ENCODE measurements at regions not wholly inside any gene's neighbourhood (a gene's known extent, or its start where the extent isn't known, plus 50 kb on each side); places are given as distances from the start of the nearest gene placed in this dataset.

DNA sequence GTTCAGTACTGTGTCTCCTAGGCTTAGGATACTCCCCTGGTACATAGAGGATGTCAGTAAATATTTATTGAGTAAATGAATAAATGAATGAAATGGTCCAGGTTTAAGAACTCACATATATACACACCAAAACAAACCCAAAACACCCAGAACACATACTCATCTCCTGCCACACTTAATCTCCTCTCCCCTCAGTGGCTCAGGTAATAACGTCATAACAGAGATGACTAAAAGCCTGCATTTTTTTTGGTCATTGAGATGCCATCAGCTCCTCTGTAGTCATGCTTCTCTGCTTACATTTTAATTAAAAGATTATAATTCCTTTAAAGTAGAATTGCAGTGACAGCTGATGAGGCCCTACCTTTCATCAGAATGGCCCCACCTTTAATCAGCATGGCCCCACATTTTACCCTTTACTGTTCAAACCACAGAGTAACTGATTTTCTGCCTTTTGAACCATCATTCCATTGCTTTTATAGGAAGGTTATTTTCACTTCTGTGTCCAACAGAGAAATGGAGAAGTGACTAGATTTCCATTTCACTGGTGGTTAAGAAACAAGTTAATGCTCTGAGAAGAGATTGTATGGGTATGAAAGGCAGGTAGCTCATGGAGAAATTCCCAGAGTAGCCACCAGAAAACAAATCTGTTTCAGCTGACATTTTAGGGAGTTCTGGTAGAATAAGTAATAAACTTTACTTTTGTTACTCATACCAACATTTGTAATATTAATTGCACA lies 193.4 kb upstream of the ATP2B1 start:
- DNase-seq (ENCODE audit: insufficient read length) (no peak), FAIRE-seq (no peak)
- TF ChIP-seq TAF1 (IDR thresholded peaks at IDR 0.05; ENCODE audit: borderline replicate concordance, low read depth, low read length) (no peak), POLR2A (IDR thresholded peaks at IDR 0.05; ENCODE audit: low read depth, low read length) (no peak), POLR2AphosphoS5 (IDR thresholded peaks at IDR 0.05; ENCODE audit: low read depth, low read length) (no peak)

DNA sequence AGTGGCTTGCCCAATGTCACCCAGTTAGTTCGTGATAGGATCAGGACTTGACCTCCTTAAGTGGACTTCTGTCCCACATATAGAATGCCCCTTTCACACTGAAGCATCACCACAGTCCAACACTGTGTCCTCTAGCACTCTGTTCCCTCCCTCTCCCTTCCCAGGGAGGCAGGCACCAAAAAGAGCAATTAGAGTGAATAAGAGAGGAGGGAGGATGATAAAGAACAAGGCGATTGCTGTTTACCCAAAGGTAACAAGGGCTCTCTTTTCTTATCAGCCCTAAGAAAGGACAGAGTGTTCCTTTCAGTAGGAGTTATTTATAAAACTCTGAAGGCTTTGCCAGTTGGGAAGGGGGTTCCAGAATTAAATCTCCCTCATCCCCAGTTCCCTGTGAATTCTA lies 192.7 kb upstream of the ATP2B1 start:
- DNase-seq (ENCODE audit: insufficient read length): no peak
- no peak for FAIRE-seq
- no peak for TF ChIP-seq TAF1 (IDR thresholded peaks at IDR 0.05; ENCODE audit: borderline replicate concordance, low read depth, low read length)

DNA sequence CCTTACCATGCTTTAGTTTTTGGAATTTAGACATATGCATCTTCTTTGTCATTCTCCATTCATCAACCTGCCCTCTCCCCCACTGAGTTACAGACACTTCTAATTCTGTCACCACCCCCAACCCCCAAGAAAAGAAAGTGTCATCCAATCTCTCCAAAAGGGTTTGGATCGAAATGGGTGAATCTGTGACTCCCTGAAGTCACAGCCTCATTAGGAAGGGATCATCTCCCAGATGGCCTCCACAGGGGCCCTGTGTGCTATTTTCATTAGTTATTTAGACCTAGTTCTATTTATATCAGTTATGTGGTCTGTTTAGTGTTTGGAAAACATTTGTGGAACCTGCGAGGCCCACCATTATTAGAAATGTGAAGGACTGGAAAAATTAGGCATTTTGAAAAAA lies 191.0 kb upstream of the ATP2B1 start:
- no peak for TF ChIP-seq TAF1 (IDR thresholded peaks at IDR 0.05; ENCODE audit: borderline replicate concordance, low read depth, low read length)
- DNase-seq (ENCODE audit: insufficient read length) (no peak), FAIRE-seq (no peak)

DNA sequence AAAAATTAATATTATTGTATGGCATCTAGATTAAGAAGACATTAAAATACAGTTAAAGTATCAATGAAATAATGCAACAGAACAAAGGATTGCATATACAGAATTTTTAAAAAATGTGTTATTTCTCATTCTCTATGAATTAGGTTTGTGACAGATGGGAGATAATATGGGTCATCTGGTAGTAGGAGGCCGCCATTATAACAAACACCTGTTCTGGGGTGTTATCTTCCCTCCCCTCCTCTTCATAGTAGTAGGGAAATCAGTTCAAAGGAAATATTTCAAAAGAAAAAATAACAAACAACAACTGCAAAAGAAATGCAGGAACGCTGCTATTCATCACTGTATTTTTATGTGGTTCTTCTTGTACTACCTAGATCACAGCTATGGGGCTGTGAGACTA lies 187.0 kb upstream of the ATP2B1 start:
- FAIRE-seq (no peak), DNase-seq (ENCODE audit: insufficient read length) (no peak)
- TF ChIP-seq TAF1 (IDR thresholded peaks at IDR 0.05; ENCODE audit: borderline replicate concordance, low read depth, low read length) (no peak), POLR2A (IDR thresholded peaks at IDR 0.05; ENCODE audit: low read depth, low read length) (no peak), POLR2AphosphoS5 (IDR thresholded peaks at IDR 0.05; ENCODE audit: low read depth, low read length) (no peak)

DNA sequence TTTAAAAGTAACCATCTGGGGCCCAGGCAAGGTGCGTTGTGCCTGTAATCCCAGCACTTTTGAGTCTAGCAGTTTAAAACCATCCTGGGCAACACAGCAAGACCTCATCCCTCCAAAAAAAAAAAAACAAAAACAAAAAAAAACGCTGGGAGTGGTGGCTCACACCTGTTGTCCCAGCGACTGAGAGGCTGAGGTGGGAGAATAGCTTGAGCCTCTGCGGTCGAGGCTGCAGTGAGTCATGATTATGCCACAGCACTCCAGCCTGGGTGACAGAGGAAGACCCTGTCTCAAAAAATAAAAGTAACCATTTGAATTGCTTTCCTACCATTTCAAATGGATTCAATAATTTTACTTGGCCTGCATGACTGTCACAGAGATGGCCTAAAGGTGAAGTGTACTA lies 186.5 kb upstream of the ATP2B1 start:
- DNase-seq (ENCODE audit: insufficient read length) (no peak), FAIRE-seq (no peak)
- TF ChIP-seq POLR2A (IDR thresholded peaks at IDR 0.05; ENCODE audit: low read depth, low read length): no peak
- no peak for TF ChIP-seq TAF1 (IDR thresholded peaks at IDR 0.05; ENCODE audit: borderline replicate concordance, low read depth, low read length)
- TF ChIP-seq POLR2AphosphoS5 (IDR thresholded peaks at IDR 0.05; ENCODE audit: low read depth, low read length): no peak

DNA sequence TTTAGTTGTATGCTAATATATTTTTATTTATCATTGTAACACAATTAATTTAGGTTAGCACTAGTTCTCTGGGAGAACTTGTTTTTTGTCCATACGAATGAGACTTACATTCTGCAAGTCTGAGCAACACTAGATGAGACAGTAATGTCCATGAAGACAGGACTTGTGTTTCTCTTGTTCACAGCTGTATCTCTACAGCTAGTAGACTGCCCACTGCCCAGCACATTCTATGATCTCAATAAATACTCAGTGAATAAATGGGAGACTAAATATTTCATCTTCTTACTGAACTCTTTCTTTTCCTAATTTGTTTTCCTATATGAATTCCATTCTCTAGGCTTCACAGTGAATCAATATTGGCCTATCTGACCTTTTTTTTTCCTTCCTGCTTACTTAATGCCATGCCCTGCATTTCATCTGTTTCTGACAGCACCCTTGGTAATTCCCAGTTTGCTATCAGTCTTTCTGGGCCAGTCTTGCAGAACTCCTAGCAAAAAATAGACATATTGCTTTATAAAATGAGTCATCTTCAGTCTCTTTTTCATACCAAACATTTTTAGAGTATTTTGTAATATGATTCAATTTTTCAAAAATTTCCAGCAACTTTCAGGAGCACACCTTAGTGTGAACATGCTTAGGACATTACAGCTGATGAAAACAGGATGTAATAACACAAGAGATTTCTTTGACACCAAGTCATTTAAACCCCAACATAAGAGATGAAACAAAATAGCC lies 185.5 kb upstream of the ATP2B1 start:
- TF ChIP-seq POLR2AphosphoS5 (IDR thresholded peaks at IDR 0.05; ENCODE audit: low read depth, low read length) (no peak), TAF1 (IDR thresholded peaks at IDR 0.05; ENCODE audit: borderline replicate concordance, low read depth, low read length) (no peak), POLR2A (IDR thresholded peaks at IDR 0.05; ENCODE audit: low read depth, low read length) (no peak)
- FAIRE-seq (no peak), DNase-seq (ENCODE audit: insufficient read length) (no peak)

DNA sequence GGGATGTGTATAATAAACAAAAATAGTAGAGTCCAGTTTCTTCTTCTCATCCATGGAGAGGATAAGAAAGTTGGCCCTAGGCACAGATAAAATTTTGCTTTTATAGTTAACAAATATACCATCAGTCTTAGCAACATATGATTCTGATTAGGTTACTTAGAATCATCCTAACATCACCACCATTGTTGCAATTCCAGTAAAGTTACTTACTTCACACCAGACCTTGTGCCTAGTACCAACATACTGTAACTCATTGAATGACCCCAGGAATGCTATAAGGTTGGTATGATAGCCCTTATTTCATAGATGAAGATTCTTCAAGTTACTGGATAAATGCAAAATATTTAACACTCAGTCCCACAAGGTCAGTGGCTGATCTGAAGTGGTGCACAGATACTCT lies 183.8 kb upstream of the ATP2B1 start:
- TF ChIP-seq POLR2A (IDR thresholded peaks at IDR 0.05; ENCODE audit: low read depth, low read length) (no peak), POLR2AphosphoS5 (IDR thresholded peaks at IDR 0.05; ENCODE audit: low read depth, low read length) (no peak), TAF1 (IDR thresholded peaks at IDR 0.05; ENCODE audit: borderline replicate concordance, low read depth, low read length) (no peak)
- DNase-seq (ENCODE audit: insufficient read length): no peak
- no peak for FAIRE-seq

DNA sequence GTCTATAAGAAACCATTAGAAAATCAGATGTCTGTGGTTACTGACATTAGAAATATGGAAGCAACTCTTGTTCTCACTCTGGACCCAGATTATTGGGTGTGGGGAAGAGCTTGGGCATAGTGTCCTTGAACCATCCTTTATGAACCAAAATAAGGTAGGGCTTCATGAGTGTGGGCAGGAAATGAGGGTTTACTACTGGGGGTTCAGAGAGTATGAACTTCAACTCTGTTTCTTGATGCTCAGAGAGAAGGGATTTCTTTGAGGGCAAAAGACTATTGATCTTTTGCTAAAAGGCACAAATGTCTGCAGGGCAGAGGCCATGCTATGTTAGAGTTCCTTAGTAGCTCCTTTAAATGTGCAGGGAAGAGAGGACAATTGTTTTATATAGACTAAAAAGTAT lies 183.3 kb upstream of the ATP2B1 start:
- TF ChIP-seq POLR2AphosphoS5 (IDR thresholded peaks at IDR 0.05; ENCODE audit: low read depth, low read length): no peak
- FAIRE-seq: no peak

DNA sequence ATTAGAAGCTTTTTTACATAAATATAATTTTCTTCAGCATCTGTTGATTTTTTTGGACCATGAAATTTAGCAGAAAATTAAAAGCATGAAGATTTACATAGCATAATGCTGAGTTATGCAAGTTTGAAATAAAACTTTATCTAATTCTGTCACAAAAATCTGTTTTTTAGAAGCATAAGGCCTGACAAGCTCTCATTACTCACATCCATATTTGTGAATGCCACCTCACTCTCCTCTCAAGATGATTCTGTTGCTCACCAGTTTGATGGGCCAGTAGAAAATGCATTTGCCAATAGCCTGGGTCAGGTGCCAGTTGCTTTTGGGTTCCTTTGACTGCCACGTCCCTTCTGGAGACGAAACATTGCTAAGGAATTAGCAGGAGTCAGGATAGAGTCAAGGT lies 181.5 kb upstream of the ATP2B1 start:
- TF ChIP-seq POLR2A (IDR thresholded peaks at IDR 0.05; ENCODE audit: low read depth, low read length): no peak
- no peak for DNase-seq (ENCODE audit: insufficient read length)
- FAIRE-seq: no peak

More for the DNA sequence above, 183.3 kb upstream of the ATP2B1 start:
- DNase-seq (ENCODE audit: insufficient read length): no peak

DNA sequence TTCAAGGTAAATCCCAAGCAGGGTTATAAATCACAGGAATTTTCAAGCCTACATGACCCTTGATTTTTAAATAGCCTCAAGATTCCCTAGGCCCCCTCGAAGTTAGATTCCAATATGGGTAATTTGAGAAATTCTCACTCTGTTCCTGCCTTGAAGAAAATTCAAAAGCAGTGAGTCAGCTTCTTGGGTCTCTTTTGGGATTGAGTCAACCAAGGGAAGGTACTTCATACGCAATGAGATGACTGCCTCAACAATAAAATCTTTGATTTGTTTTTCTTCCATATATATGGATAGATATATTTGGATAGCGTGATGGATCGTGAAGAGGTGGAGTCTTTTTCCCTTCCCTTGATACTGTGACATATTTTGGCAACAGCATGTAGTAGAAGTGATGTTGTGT lies 180.4 kb upstream of the ATP2B1 start:
- FAIRE-seq: no peak
- TF ChIP-seq TAF1 (IDR thresholded peaks at IDR 0.05; ENCODE audit: borderline replicate concordance, low read depth, low read length) (no peak), POLR2AphosphoS5 (IDR thresholded peaks at IDR 0.05; ENCODE audit: low read depth, low read length) (no peak), POLR2A (IDR thresholded peaks at IDR 0.05; ENCODE audit: low read depth, low read length) (no peak)
- no peak for DNase-seq (ENCODE audit: insufficient read length)

DNA sequence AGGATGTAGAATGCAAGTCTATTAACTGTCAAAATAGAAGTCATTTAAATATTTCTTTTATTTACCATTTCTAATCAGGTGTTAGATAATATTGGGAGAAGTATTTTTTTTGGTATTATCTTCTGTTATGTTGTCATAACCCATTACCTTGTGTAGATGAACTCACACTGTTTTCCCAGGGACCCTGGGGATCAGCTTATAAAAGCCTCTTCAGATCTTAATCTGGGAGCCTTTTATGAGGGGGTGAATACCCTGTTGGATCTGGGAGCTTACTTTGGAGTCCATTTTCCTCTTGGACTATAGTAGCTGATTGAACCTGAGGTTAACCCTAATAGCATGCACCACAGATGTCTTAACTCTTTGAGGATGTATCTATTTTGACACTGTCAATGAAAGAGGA lies 176.3 kb upstream of the ATP2B1 start:
- DNase-seq (ENCODE audit: insufficient read length) (no peak), FAIRE-seq (no peak)
- no peak for TF ChIP-seq POLR2AphosphoS5 (IDR thresholded peaks at IDR 0.05; ENCODE audit: low read depth, low read length)
- no peak for TF ChIP-seq POLR2A (IDR thresholded peaks at IDR 0.05; ENCODE audit: low read depth, low read length)
- TF ChIP-seq TAF1 (IDR thresholded peaks at IDR 0.05; ENCODE audit: borderline replicate concordance, low read depth, low read length): no peak

DNA sequence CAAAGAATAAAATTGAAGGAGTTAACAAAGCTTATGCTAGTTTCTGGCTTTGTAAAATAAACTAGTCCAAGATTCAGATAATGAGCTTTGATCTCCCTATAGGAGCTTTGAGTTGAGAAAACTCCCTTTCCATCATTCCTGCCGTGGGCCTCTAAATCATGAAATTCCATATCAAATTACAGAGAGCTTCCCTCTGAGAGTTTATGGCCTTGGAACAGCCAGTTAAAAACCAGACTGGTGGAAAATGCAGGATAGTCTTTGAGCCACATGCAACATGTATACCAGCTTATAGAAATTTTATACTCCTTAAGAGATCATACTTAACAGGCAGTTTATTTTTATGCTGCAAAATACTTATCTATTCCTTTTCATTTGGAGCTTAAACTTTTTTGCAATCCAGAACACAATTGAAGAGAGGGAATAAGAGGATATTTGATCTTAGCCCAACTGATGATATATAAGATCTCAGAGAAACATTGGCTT lies 175.8 kb upstream of the ATP2B1 start:
- DNase-seq (ENCODE audit: insufficient read length) (no peak), FAIRE-seq (no peak)
- no peak for TF ChIP-seq POLR2AphosphoS5 (IDR thresholded peaks at IDR 0.05; ENCODE audit: low read depth, low read length)
- no peak for TF ChIP-seq POLR2A (IDR thresholded peaks at IDR 0.05; ENCODE audit: low read depth, low read length)
- TF ChIP-seq TAF1 (IDR thresholded peaks at IDR 0.05; ENCODE audit: borderline replicate concordance, low read depth, low read length): no peak
